CD4-positive, alpha-beta memory T cell (primary cell): ENCODE measurements at regions not wholly inside any gene's neighbourhood (a gene's known extent, or its start where the extent isn't known, plus 50 kb on each side); places are given as distances from the start of the nearest gene placed in this dataset.

Experiments used
- CTCF ChIA-PET: fragments of 350-600 bp; sonication (Branson Sonifier 250); formaldehyde crosslinking; loops from one replicate; lab custom pipeline; 2021; ENCODE audit warnings: inconsistent platforms; ENCODE audit not compliant: partially characterized antibody; lab: Charles Lee
- POLR2A ChIA-PET: fragments of 350-600 bp; sonication (Branson Sonifier 250); formaldehyde crosslinking; loops from one replicate; lab custom pipeline; 2021; ENCODE audit not compliant: partially characterized antibody; lab: Charles Lee
- DNase-seq, 5 donors: peaks; one replicate each; pipeline versions ENCODE4 v3.0.0 to v3.0.0-alpha.2; 2020 to 2022; ENCODE audit warnings: mixed read lengths in 1 of 5
- H3K27ac ChIP-seq: one replicate; pipeline ENCODE4 v1.7.0; 2013; ENCODE audit warnings: low read depth, low read length
- H3K27me3 ChIP-seq: 2 replicates; pipeline ENCODE4 v1.7.0; 2013; ENCODE audit warnings: mild to moderate bottlenecking, low read length, moderate library complexity; ENCODE audit not compliant: insufficient read depth
- H3K36me3 ChIP-seq: 2 replicates; pipeline ENCODE4 v1.7.0; 2013; ENCODE audit warnings: mild to moderate bottlenecking, low read length, moderate library complexity; ENCODE audit not compliant: insufficient read depth
- H3K4me1 ChIP-seq: 2 replicates; pipeline ENCODE4 v1.7.0; 2013; ENCODE audit warnings: mild to moderate bottlenecking, low read length, moderate library complexity; ENCODE audit not compliant: insufficient read depth
- H3K4me3 ChIP-seq, 2 donors: one replicate each; pipeline ENCODE4 v1.7.0; 2013; ENCODE audit warnings: low read length in 2 of 2, mild to moderate bottlenecking in 1 of 2
- H3K9me3 ChIP-seq, 2 donors: one replicate each; pipeline ENCODE4 v1.7.0; 2013; ENCODE audit warnings: low read length in 2 of 2, control low read depth in 1 of 2; ENCODE audit not compliant: control insufficient read depth in 1 of 2
- H3K27ac Mint-ChIP-seq, 7 donors: one replicate each; pipeline ENCODE4 v1.8.0; 2020 to 2021; ENCODE audit warnings: mixed read lengths in 7 of 7, mild to moderate bottlenecking in 6 of 7, inconsistent platforms in 3 of 7, moderate library complexity in 3 of 7
- H3K27me3 Mint-ChIP-seq, 2 donors: one replicate each; pipeline ENCODE4 v1.8.0; 2020 to 2021; ENCODE audit warnings: mixed read lengths in 2 of 2
- H3K36me3 Mint-ChIP-seq, 2 donors: one replicate each; pipeline ENCODE4 v1.8.0; 2020 to 2021; ENCODE audit warnings: mixed read lengths in 2 of 2, inconsistent platforms in 1 of 2, mild to moderate bottlenecking in 1 of 2
- H3K4me1 Mint-ChIP-seq, 4 donors: one replicate each; pipeline ENCODE4 v1.8.0; 2020 to 2021; ENCODE audit warnings: mixed read lengths in 4 of 4, mild to moderate bottlenecking in 1 of 4
- H3K4me3 Mint-ChIP-seq, 8 donors: one replicate each; pipeline ENCODE4 v1.8.0; 2020 to 2021; ENCODE audit warnings: mixed read lengths in 8 of 8, mild to moderate bottlenecking in 7 of 8, moderate library complexity in 6 of 8, inconsistent platforms in 3 of 8
- H3K9me3 Mint-ChIP-seq, 8 donors: one replicate each; pipeline ENCODE4 v1.8.0; 2020 to 2021; ENCODE audit warnings: mixed read lengths in 8 of 8, mild to moderate bottlenecking in 5 of 8, inconsistent platforms in 3 of 8, moderate library complexity in 1 of 8
- intact Hi-C: fragments of 100-400 bp; cut with micrococcal nuclease; formaldehyde crosslinking; loops from one replicate; pipeline ENCODE4 v1.15.1; 2023

- no peak overlapping the region for H3K27ac ChIP-seq
- POLR2A ChIA-PET, result no interaction called here
- CTCF ChIA-PET, result interaction anchor here (1.2 kb wide), 1 partner anchor 26 kb away, joined by 4 read pairs; no protein-coding TSS in a partner anchor
- no peak for DNase-seq
- Mint-ChIP-seq H3K27me3 (peaks cover 10 to 18% of the 10 kb centered on the region in 2 donors), H3K4me3 (no peak overlapping the region), H3K27ac (no peak overlapping the region), H3K9me3 (peaks cover 0 to 11% (median 3%) of the 10 kb centered on the region in 8 donors), H3K36me3 (no peaks in the 10 kb centered on the region), H3K4me1 (no peaks in the 10 kb centered on the region)
- no peaks in the 10 kb centered on the region for H3K4me1 ChIP-seq
- intact Hi-C loops, result no loop called here
- no peaks in the 10 kb centered on the region for H3K9me3 ChIP-seq
- H3K27me3 ChIP-seq, result no peaks in the 10 kb centered on the region
- H3K36me3 ChIP-seq, result no peaks in the 10 kb centered on the region
- H3K4me3 ChIP-seq, result no peak overlapping the region
These were observed 66.3 kb upstream of the RMDN2 start for GRCh38 chr2:37858725-37859267.

- no peak for DNase-seq
- H3K9me3 Mint-ChIP-seq, result peaks cover 0 to 11% (median 3%) of the 10 kb centered on the region in 8 donors
- POLR2A ChIA-PET, result no interaction called here
- no peak overlapping the region for H3K4me3 ChIP-seq
- no peak overlapping the region for H3K27ac Mint-ChIP-seq
- H3K36me3 ChIP-seq, result no peaks in the 10 kb centered on the region
- intact Hi-C loops, result no loop called here
- H3K27me3 ChIP-seq, result no peaks in the 10 kb centered on the region
- H3K4me1 Mint-ChIP-seq, result no peaks in the 10 kb centered on the region
- no peak overlapping the region for H3K27ac ChIP-seq
- peaks cover 14 to 27% of the 10 kb centered on the region in 2 donors for H3K27me3 Mint-ChIP-seq
- H3K4me3 Mint-ChIP-seq, result no peak overlapping the region
- CTCF ChIA-PET, result interaction anchor here (0.6 kb wide), 1 partner anchor 11 kb away, joined by 3 read pairs; no protein-coding TSS in a partner anchor
- H3K4me1 ChIP-seq, result no peaks in the 10 kb centered on the region
- H3K36me3 Mint-ChIP-seq, result no peaks in the 10 kb centered on the region
- no peaks in the 10 kb centered on the region for H3K9me3 ChIP-seq
These were observed 62.5 kb upstream of the RMDN2 start for GRCh38 chr2:37862620-37863019.

GRCh38 chr2:37864217-37864616, 60.9 kb upstream of the RMDN2 start:
- POLR2A ChIA-PET, result no interaction called here
- Histone ChIP-seq H3K4me1 (no peaks in the 10 kb centered on the region), H3K27me3 (no peaks in the 10 kb centered on the region), H3K4me3 (no peak overlapping the region), H3K36me3 (no peaks in the 10 kb centered on the region), H3K27ac (no peak overlapping the region), H3K9me3 (no peaks in the 10 kb centered on the region)
- CTCF ChIA-PET, result no interaction called here
- Mint-ChIP-seq H3K36me3 (no peaks in the 10 kb centered on the region), H3K27ac (peak overlapping the region in 1 of 7 donors; percentile 37), H3K4me3 (no peak overlapping the region), H3K9me3 (peaks cover 0 to 8% (median 3%) of the 10 kb centered on the region in 8 donors), H3K4me1 (no peaks in the 10 kb centered on the region), H3K27me3 (peaks cover 14 to 27% of the 10 kb centered on the region in 2 donors)
- no peak for DNase-seq
- intact Hi-C loops, result no loop called here

GRCh38 chr2:37865640-37866039, 59.4 kb upstream of the RMDN2 start:
- H3K27me3 ChIP-seq, result no peaks in the 10 kb centered on the region
- intact Hi-C loops, result no loop called here

GRCh38 chr2:37866171-37866934, 58.7 kb upstream of the RMDN2 start:
- no peak for DNase-seq
- POLR2A ChIA-PET, result no interaction called here
- no peak overlapping the region for H3K27ac ChIP-seq
- CTCF ChIA-PET, result interaction anchor here (0.9 to 4.5 kb wide), 2 partner anchors 11 to 12 kb away, joined by 3 to 33 read pairs; no protein-coding TSS in a partner anchor
- Mint-ChIP-seq H3K27me3 (peaks cover 14 to 24% of the 10 kb centered on the region in 2 donors), H3K4me1 (peaks cover 0 to 1% (median 0%) of the 10 kb centered on the region in 4 donors), H3K9me3 (peaks cover 0 to 4% (median 0%) of the 10 kb centered on the region in 8 donors), H3K4me3 (no peak overlapping the region), H3K36me3 (no peaks in the 10 kb centered on the region), H3K27ac (no peak overlapping the region)
- H3K27me3 ChIP-seq, result no peaks in the 10 kb centered on the region
- intact Hi-C loops, result no loop called here
- H3K4me1 ChIP-seq, result no peaks in the 10 kb centered on the region
- no peak overlapping the region for H3K4me3 ChIP-seq
- H3K36me3 ChIP-seq, result no peaks in the 10 kb centered on the region
- no peaks in the 10 kb centered on the region for H3K9me3 ChIP-seq

More at GRCh38 chr2:37865640-37866039, 59.4 kb upstream of the RMDN2 start:
- DNase-seq, result no peak
- Histone ChIP-seq H3K27ac (no peak overlapping the region), H3K4me1 (no peaks in the 10 kb centered on the region), H3K36me3 (no peaks in the 10 kb centered on the region), H3K9me3 (no peaks in the 10 kb centered on the region), H3K4me3 (no peak overlapping the region)
- Mint-ChIP-seq H3K27ac (no peak overlapping the region), H3K4me3 (no peak overlapping the region), H3K36me3 (no peaks in the 10 kb centered on the region), H3K27me3 (peaks cover 14 to 24% of the 10 kb centered on the region in 2 donors), H3K9me3 (peaks cover 0 to 4% (median 0%) of the 10 kb centered on the region in 8 donors), H3K4me1 (no peaks in the 10 kb centered on the region)
- POLR2A ChIA-PET, result no interaction called here
- CTCF ChIA-PET, result interaction anchor here (0.9 to 4.5 kb wide), 2 partner anchors 11 kb away, joined by 3 to 33 read pairs; no protein-coding TSS in a partner anchor

GRCh38 chr2:37867166-37867565, 57.9 kb upstream of the RMDN2 start:
- ChIA-PET CTCF (interaction anchor here (1.1 to 4.5 kb wide), 2 partner anchors 10 to 471 kb away, joined by 4 to 33 read pairs; no protein-coding TSS in a partner anchor), POLR2A (no interaction called here)
- H3K27me3 ChIP-seq, result no peaks in the 10 kb centered on the region
- no peak for DNase-seq
- Mint-ChIP-seq H3K27ac (no peak overlapping the region), H3K4me1 (peaks cover 0 to 5% (median 5%) of the 10 kb centered on the region in 4 donors), H3K36me3 (no peaks in the 10 kb centered on the region), H3K9me3 (peaks cover 0 to 4% (median 0%) of the 10 kb centered on the region in 8 donors), H3K4me3 (no peak overlapping the region), H3K27me3 (peaks cover 14 to 21% of the 10 kb centered on the region in 2 donors)
- H3K9me3 ChIP-seq, result no peaks in the 10 kb centered on the region
- no peaks in the 10 kb centered on the region for H3K36me3 ChIP-seq
- intact Hi-C loops, result no loop called here
- no peak overlapping the region for H3K4me3 ChIP-seq
- no peaks in the 10 kb centered on the region for H3K4me1 ChIP-seq
- H3K27ac ChIP-seq, result no peak overlapping the region

- H3K27me3 Mint-ChIP-seq, result peaks cover 4 to 8% of the 10 kb centered on the region in 2 donors
- ChIA-PET CTCF (interaction anchor here (0.9 to 4.5 kb wide), 3 partner anchors 8 to 473 kb away, joined by 3 to 33 read pairs (median 3); no protein-coding TSS in a partner anchor), POLR2A (no interaction called here)
- H3K9me3 Mint-ChIP-seq, result peaks cover 0 to 2% (median 0%) of the 10 kb centered on the region in 8 donors
- no peak overlapping the region for H3K4me3 Mint-ChIP-seq
- peak overlapping the region in 1 of 7 donors; percentile 1 for H3K27ac Mint-ChIP-seq
- intact Hi-C loops, result no loop called here
- no peak overlapping the region for H3K4me3 ChIP-seq
- DNase-seq, result no peak
- H3K9me3 ChIP-seq, result no peaks in the 10 kb centered on the region
- no peaks in the 10 kb centered on the region for H3K36me3 Mint-ChIP-seq
- H3K27me3 ChIP-seq, result no peaks in the 10 kb centered on the region
- peaks cover 0 to 6% (median 5%) of the 10 kb centered on the region in 4 donors for H3K4me1 Mint-ChIP-seq
- H3K4me1 ChIP-seq, result no peaks in the 10 kb centered on the region
- H3K27ac ChIP-seq, result no peak overlapping the region
- H3K36me3 ChIP-seq, result no peaks in the 10 kb centered on the region
These were observed 56.2 kb upstream of the RMDN2 start for GRCh38 chr2:37868866-37869265.
